ENCODE measurements at regions not wholly inside any gene's neighbourhood (a gene's known extent, or its start where the extent isn't known, plus 50 kb on each side); places are given as distances from the start of the nearest gene placed in this dataset.
"Not testable (repeated sequence)": the region's sequence is repeated elsewhere in the genome, so short reads cannot be mapped to it uniquely, and the experiment has no call there.

DNA sequence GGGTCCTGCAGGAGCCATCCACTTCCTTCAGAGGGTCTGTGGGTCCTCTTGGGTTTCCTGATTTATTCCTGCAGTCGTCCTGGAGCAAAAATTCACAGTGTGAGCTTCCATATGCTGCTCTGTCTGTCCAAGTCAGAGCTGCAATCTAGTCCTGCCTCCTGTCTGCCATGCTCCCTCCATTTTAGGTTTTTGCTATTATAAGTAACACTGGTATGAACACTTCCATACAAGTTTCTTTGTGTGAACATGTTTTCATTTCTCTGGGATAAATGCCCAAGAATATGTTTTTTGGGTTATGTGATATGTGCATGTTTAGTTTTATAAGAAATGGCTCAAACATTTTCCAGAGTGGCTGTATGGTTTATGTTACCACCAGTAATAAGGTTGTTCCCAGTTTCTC, 188.1 kb downstream of the ACTR3B start:
- FAIRE-seq: no peak
- no peak overlapping the region for H3K4me3 ChIP-seq
- H3K27ac ChIP-seq: no peak overlapping the region
- no peaks in the 10 kb centered on the region for H3K27me3 ChIP-seq
- H3K4me1 ChIP-seq: no peaks in the 10 kb centered on the region
- no peak for ATAC-seq
- WGBS, 2 donors: 30 to 58% methylated on average over 1 of the region's 1 CpG
- no peaks in the 10 kb centered on the region for H3K9me3 ChIP-seq
- intact Hi-C loops (cut with DNase I): no loop called here
- DNase-seq: no peak
- no peak for TF ChIP-seq CTCF (IDR thresholded peaks at IDR 0.05)
- H3K36me3 ChIP-seq: no peaks in the 10 kb centered on the region

DNA sequence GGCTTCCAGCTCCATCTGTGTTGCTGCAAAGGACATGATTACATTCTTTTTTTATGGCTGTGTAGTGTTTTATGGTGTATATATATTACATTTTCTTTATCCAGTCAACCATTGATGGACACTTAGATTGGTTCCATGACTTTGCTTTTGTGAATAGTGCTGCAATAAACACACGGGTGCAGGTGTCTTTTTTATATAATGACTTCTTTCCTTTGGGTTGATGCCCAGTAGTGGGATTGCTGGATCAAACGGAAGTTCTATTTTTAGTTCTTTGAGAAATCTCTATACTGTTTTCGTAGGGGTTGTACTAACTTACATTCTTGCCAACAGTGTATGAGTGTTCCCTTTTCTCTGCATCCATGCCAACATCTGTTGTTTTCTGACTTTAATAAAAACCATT, 189.7 kb downstream of the ACTR3B start:
- no peak for TF ChIP-seq CTCF (IDR thresholded peaks at IDR 0.05)
- DNase-seq (no peak), ATAC-seq (no peak), FAIRE-seq (no peak)
- Histone ChIP-seq H3K4me3 (no peak overlapping the region), H3K9me3 (no peaks in the 10 kb centered on the region), H3K36me3 (no peaks in the 10 kb centered on the region), H3K27ac (no peak overlapping the region), H3K27me3 (no peaks in the 10 kb centered on the region), H3K4me1 (no peaks in the 10 kb centered on the region)
- intact Hi-C loops (cut with DNase I): no loop called here
- WGBS, 2 donors: 35 to 38% methylated on average over 3 of the region's 3 CpGs

DNA sequence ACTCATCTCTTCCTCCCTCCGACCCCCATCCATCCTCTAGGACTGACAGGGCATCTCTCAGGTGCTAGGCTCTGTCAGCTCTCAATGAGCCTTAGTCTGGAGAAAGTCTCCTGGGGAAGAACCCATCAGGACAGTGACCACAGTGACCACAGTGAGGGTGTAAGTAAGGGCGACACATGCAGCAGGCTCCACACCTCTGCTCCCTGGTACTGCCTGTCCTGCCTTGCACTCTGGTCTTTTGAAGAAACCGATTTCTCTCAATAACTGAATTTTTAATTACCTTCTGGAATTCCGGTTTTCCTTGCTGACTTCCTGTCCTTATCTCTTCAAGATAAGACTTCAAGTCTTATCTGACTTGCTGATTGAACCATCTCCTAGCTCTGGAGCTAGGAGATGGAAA, 190.2 kb downstream of the ACTR3B start:
- DNase-seq (no peak), ATAC-seq (no peak), FAIRE-seq (no peak)
- Histone ChIP-seq H3K36me3 (no peaks in the 10 kb centered on the region), H3K27me3 (no peaks in the 10 kb centered on the region), H3K27ac (no peak overlapping the region), H3K4me3 (no peak overlapping the region), H3K9me3 (no peaks in the 10 kb centered on the region), H3K4me1 (no peaks in the 10 kb centered on the region)
- intact Hi-C loops (cut with DNase I): no loop called here
- WGBS, 2 donors: 46 to 53% methylated on average over 4 of the region's 4 CpGs
- TF ChIP-seq CTCF (IDR thresholded peaks at IDR 0.05): no peak

- FAIRE-seq (no peak), ATAC-seq (no peak), DNase-seq (no peak)
- no peak overlapping the region for H3K27ac ChIP-seq
- no peak for TF ChIP-seq CTCF (IDR thresholded peaks at IDR 0.05)
- no peaks in the 10 kb centered on the region for H3K36me3 ChIP-seq
- no peaks in the 10 kb centered on the region for H3K9me3 ChIP-seq
- intact Hi-C loops (cut with DNase I): no loop called here
- no peak overlapping the region for H3K4me3 ChIP-seq
- H3K27me3 ChIP-seq: no peaks in the 10 kb centered on the region
- no peaks in the 10 kb centered on the region for H3K4me1 ChIP-seq
- 88 to 95% methylated on average over 4 of the region's 4 CpGs for WGBS, 2 donors
Observed at GRCh38 chr7:152956006-152956405, 196.5 kb downstream of the ACTR3B start.

GRCh38 chr7:152959610-152960009, 200.1 kb downstream of the ACTR3B start:
- Histone ChIP-seq H3K9me3 (no peaks in the 10 kb centered on the region), H3K27me3 (no peaks in the 10 kb centered on the region), H3K36me3 (no peaks in the 10 kb centered on the region), H3K4me1 (no peaks in the 10 kb centered on the region), H3K27ac (no peak overlapping the region), H3K4me3 (no peak overlapping the region)
- no peak for FAIRE-seq
- no peak for ATAC-seq
- 81 to 82% methylated on average over 5 of the region's 5 CpGs for WGBS, 2 donors
- no peak for TF ChIP-seq CTCF (IDR thresholded peaks at IDR 0.05)
- intact Hi-C loops (cut with DNase I): no loop called here
- no peak for DNase-seq

- 74 to 95% methylated on average over 2 of the region's 2 CpGs for WGBS, 2 donors
Observed at GRCh38 chr7:152961796-152962195, 202.2 kb downstream of the ACTR3B start.

More at GRCh38 chr7:152961796-152962195, 202.2 kb downstream of the ACTR3B start:
- FAIRE-seq; H3K4me1 ChIP-seq; H3K27me3 ChIP-seq; H3K27ac ChIP-seq; DNase-seq; ATAC-seq; intact Hi-C loops (cut with DNase I); H3K4me3 ChIP-seq; H3K9me3 ChIP-seq; H3K36me3 ChIP-seq: not testable (repeated sequence)

Measured in pancreas (tissue), 10 donors.